ENCODE measurements at regions not wholly inside any gene's neighbourhood (a gene's known extent, or its start where the extent isn't known, plus 50 kb on each side); places are given as distances from the start of the nearest gene placed in this dataset.

GRCh38 chr18:75659535-75660023, 232.1 kb upstream of the SMIM21 start:
- DNase-seq (no peak), ATAC-seq (no peak)
- Histone ChIP-seq H3K4me3 (no peak overlapping the region), H3K9me3 (peaks cover 11% of the 10 kb centered on the region), H3K36me3 (ENCODE audit: insufficient read depth in 1 of 2, low read depth in 1 of 2) (no peaks in the 10 kb centered on the region), H3K4me1 (no peaks in the 10 kb centered on the region), H3K27me3 (ENCODE audit: insufficient read depth in 3 of 3, low read length in 2 of 3) (peaks cover 0 to 2% (median 0%) of the 10 kb centered on the region in 3 donors), H3K27ac (no peak overlapping the region)
- intact Hi-C loops (cut with DNase I) = no loop called here
- TF ChIP-seq CTCF (IDR thresholded peaks at IDR 0.05) = no peak

- no peak for TF ChIP-seq CTCF (IDR thresholded peaks at IDR 0.05)
- 55 to 60% (median 57%) methylated on average over 5 of the region's 5 CpGs for WGBS, 3 donors
- DNase-seq (no peak), ATAC-seq (no peak)
- H3K4me1 ChIP-seq = no peaks in the 10 kb centered on the region
- no peak overlapping the region for H3K4me3 ChIP-seq
- peaks cover 11% of the 10 kb centered on the region for H3K9me3 ChIP-seq
- H3K27ac ChIP-seq = no peak overlapping the region
- peaks cover 0 to 2% (median 0%) of the 10 kb centered on the region in 3 donors for H3K27me3 ChIP-seq (ENCODE audit: insufficient read depth in 3 of 3, low read length in 2 of 3)
- intact Hi-C loops (cut with DNase I) = no loop called here
- H3K36me3 ChIP-seq (ENCODE audit: insufficient read depth in 1 of 2, low read depth in 1 of 2) = no peaks in the 10 kb centered on the region
These were observed 230.8 kb upstream of the SMIM21 start for GRCh38 chr18:75658330-75658729.

GRCh38 chr18:75656563-75657247, 229.2 kb upstream of the SMIM21 start:
- peaks cover 11% of the 10 kb centered on the region for H3K9me3 ChIP-seq
- ATAC-seq = no peak
- WGBS, 3 donors = 86 to 90% (median 90%) methylated on average over 6 of the region's 6 CpGs

GRCh38 chr18:75656035-75656434, 228.5 kb upstream of the SMIM21 start:
- intact Hi-C loops (cut with DNase I) = no loop called here
- no peak for TF ChIP-seq CTCF (IDR thresholded peaks at IDR 0.05)
- H3K9me3 ChIP-seq = peaks cover 8% of the 10 kb centered on the region
- DNase-seq (no peak), ATAC-seq (no peak)
- no peaks in the 10 kb centered on the region for H3K36me3 ChIP-seq (ENCODE audit: insufficient read depth in 1 of 2, low read depth in 1 of 2)
- peaks cover 0 to 2% (median 0%) of the 10 kb centered on the region in 3 donors for H3K27me3 ChIP-seq (ENCODE audit: insufficient read depth in 3 of 3, low read length in 2 of 3)
- WGBS, 3 donors = 76 to 78% (median 77%) methylated on average over 7 of the region's 7 CpGs
- no peak overlapping the region for H3K27ac ChIP-seq
- H3K4me1 ChIP-seq = no peaks in the 10 kb centered on the region
- H3K4me3 ChIP-seq = no peak overlapping the region

More at GRCh38 chr18:75656563-75657247, 229.2 kb upstream of the SMIM21 start:
- H3K36me3 ChIP-seq (ENCODE audit: insufficient read depth in 1 of 2, low read depth in 1 of 2) = no peaks in the 10 kb centered on the region
- intact Hi-C loops (cut with DNase I) = no loop called here
- no peaks in the 10 kb centered on the region for H3K4me1 ChIP-seq
- TF ChIP-seq CTCF (IDR thresholded peaks at IDR 0.05) = no peak
- no peak for DNase-seq
- H3K4me3 ChIP-seq = no peak overlapping the region
- no peak overlapping the region for H3K27ac ChIP-seq
- peaks cover 0 to 2% (median 0%) of the 10 kb centered on the region in 3 donors for H3K27me3 ChIP-seq (ENCODE audit: insufficient read depth in 3 of 3, low read length in 2 of 3)

Measured in psoas muscle (tissue), 7 donors.